ENCODE measurements at regions not wholly inside any gene's neighbourhood (a gene's known extent, or its start where the extent isn't known, plus 50 kb on each side); places are given as distances from the start of the nearest gene placed in this dataset.
"Not testable (repeated sequence)": the region's sequence is repeated elsewhere in the genome, so short reads cannot be mapped to it uniquely, and the experiment has no call there.

- ATAC-seq: no peak
Measured at GRCh38 chr13:89402211-89402610, 1731.0 kb downstream of the SLITRK5 start.

GRCh38 chr13:89406096-89406495 lies 1734.9 kb downstream of the SLITRK5 start:
- DNase-seq; ATAC-seq; intact Hi-C loops (cut with DNase I, micrococcal nuclease): not testable (repeated sequence)

More at GRCh38 chr13:89402211-89402610, 1731.0 kb downstream of the SLITRK5 start:
- intact Hi-C loops (cut with DNase I, micrococcal nuclease): no loop called here
- DNase-seq: no peak

GRCh38 chr13:89407357-89407756 lies 1736.2 kb downstream of the SLITRK5 start:
- no peak for DNase-seq
- no peak for ATAC-seq
- intact Hi-C loops (cut with DNase I, micrococcal nuclease): no loop called here

- no peak for DNase-seq
- intact Hi-C loops (cut with DNase I, micrococcal nuclease): no loop called here
- no peak for ATAC-seq
Measured at GRCh38 chr13:89432997-89433396, 1761.8 kb downstream of the SLITRK5 start.

- intact Hi-C loops (cut with DNase I, micrococcal nuclease): not testable (repeated sequence)
Measured at GRCh38 chr13:89434624-89435023, 1763.5 kb downstream of the SLITRK5 start.

GRCh38 chr13:89454681-89455080 lies 1783.5 kb downstream of the SLITRK5 start:
- DNase-seq: no peak
- no peak for ATAC-seq
- intact Hi-C loops (cut with DNase I, micrococcal nuclease): no loop called here

More at GRCh38 chr13:89434624-89435023, 1763.5 kb downstream of the SLITRK5 start:
- not testable (repeated sequence) for DNase-seq, ATAC-seq

- DNase-seq (no peak), ATAC-seq (no peak)
- intact Hi-C loops (cut with DNase I, micrococcal nuclease): no loop called here
Measured at GRCh38 chr13:89455225-89455624, 1784.1 kb downstream of the SLITRK5 start.

GRCh38 chr13:89455741-89456140 lies 1784.6 kb downstream of the SLITRK5 start:
- ATAC-seq: no peak
- intact Hi-C loops (cut with DNase I, micrococcal nuclease): no loop called here
- no peak for DNase-seq

- DNase-seq: no peak
Measured at GRCh38 chr13:89457977-89458376, 1786.8 kb downstream of the SLITRK5 start.

GRCh38 chr13:89458456-89458855 lies 1787.3 kb downstream of the SLITRK5 start:
- ATAC-seq (no peak), DNase-seq (no peak)
- intact Hi-C loops (cut with DNase I, micrococcal nuclease): no loop called here

More at GRCh38 chr13:89457977-89458376, 1786.8 kb downstream of the SLITRK5 start:
- intact Hi-C loops (cut with DNase I, micrococcal nuclease): no loop called here
- ATAC-seq: no peak

GRCh38 chr13:89460895-89461294 lies 1789.7 kb downstream of the SLITRK5 start:
- DNase-seq; intact Hi-C loops (cut with DNase I, micrococcal nuclease); ATAC-seq: not testable (repeated sequence)

- intact Hi-C loops (cut with DNase I, micrococcal nuclease): no loop called here
- no peak for DNase-seq
- no peak for ATAC-seq
Measured at GRCh38 chr13:89465366-89465765, 1794.2 kb downstream of the SLITRK5 start.

- intact Hi-C loops (cut with DNase I, micrococcal nuclease): no loop called here
- no peak for ATAC-seq
- no peak for DNase-seq
Measured at GRCh38 chr13:89468081-89468480, 1796.9 kb downstream of the SLITRK5 start.

- intact Hi-C loops (cut with DNase I, micrococcal nuclease): no loop called here
- no peak for ATAC-seq
- DNase-seq: no peak
Measured at GRCh38 chr13:89470901-89471300, 1799.7 kb downstream of the SLITRK5 start.

GRCh38 chr13:89474432-89474831 lies 1803.3 kb downstream of the SLITRK5 start:
- intact Hi-C loops (cut with DNase I, micrococcal nuclease): no loop called here
- DNase-seq: no peak
- no peak for ATAC-seq

GRCh38 chr13:89486065-89486464 lies 1814.9 kb downstream of the SLITRK5 start:
- no peak for DNase-seq
- intact Hi-C loops (cut with DNase I, micrococcal nuclease): no loop called here
- ATAC-seq: no peak

GRCh38 chr13:89486709-89487108 lies 1815.5 kb downstream of the SLITRK5 start:
- ATAC-seq: no peak
- no peak for DNase-seq
- intact Hi-C loops (cut with DNase I, micrococcal nuclease): no loop called here

- DNase-seq (no peak), ATAC-seq (no peak)
- intact Hi-C loops (cut with DNase I, micrococcal nuclease): no loop called here
Measured at GRCh38 chr13:89490661-89491060, 1819.5 kb downstream of the SLITRK5 start.

GRCh38 chr13:89496478-89496877 lies 1825.3 kb downstream of the SLITRK5 start:
- intact Hi-C loops (cut with DNase I, micrococcal nuclease): no loop called here
- no peak for ATAC-seq
- DNase-seq: no peak

GRCh38 chr13:89497658-89498057 lies 1826.5 kb downstream of the SLITRK5 start:
- ATAC-seq (no peak), DNase-seq (no peak)
- intact Hi-C loops (cut with DNase I, micrococcal nuclease): no loop called here

- intact Hi-C loops (cut with DNase I, micrococcal nuclease): no loop called here
- DNase-seq (no peak), ATAC-seq (no peak)
Measured at GRCh38 chr13:89502286-89502685, 1831.1 kb downstream of the SLITRK5 start.

Data from left colon (tissue), 2 donors.